Type B pancreatic cell (in vitro differentiated cells): ENCODE measurements at regions not wholly inside any gene's neighbourhood (a gene's known extent, or its start where the extent isn't known, plus 50 kb on each side); places are given as distances from the start of the nearest gene placed in this dataset.

Source experiments
- DNase-seq: peaks from one replicate; pipeline ENCODE4 v3.0.0; 2021; ENCODE audit warnings: mixed read lengths; ENCODE audit not compliant: unreplicated experiment; ENCODE audit errors: extremely low spot score
- H3K27ac Mint-ChIP-seq: 2 replicates; pipeline ENCODE4 v1.8.0; 2021; ENCODE audit warnings: mild to moderate bottlenecking, mixed read lengths
- H3K27me3 Mint-ChIP-seq: 2 replicates; pipeline ENCODE4 v1.8.0; 2021; ENCODE audit warnings: mixed read lengths
- H3K36me3 Mint-ChIP-seq: 2 replicates; pipeline ENCODE4 v1.8.0; 2021; ENCODE audit warnings: mixed read lengths
- H3K4me1 Mint-ChIP-seq: one replicate; pipeline ENCODE4 v1.8.0; 2021; ENCODE audit warnings: mixed read lengths; ENCODE audit not compliant: unreplicated experiment
- H3K4me3 Mint-ChIP-seq: 2 replicates; pipeline ENCODE4 v1.8.0; 2021; ENCODE audit warnings: mild to moderate bottlenecking, mixed read lengths
- H3K9me3 Mint-ChIP-seq: 2 replicates; pipeline ENCODE4 v1.8.0; 2021; ENCODE audit warnings: mixed read lengths
- CTCF ChIP-seq: fragments of 200-600 bp; sonication (generic); conservative IDR thresholded peaks from 2 replicates; pipeline ENCODE4 v1.5.0; 2021; ENCODE audit warnings: antibody characterized with exemption, mild to moderate bottlenecking

GRCh38 chr15:25186411-25186810 lies 231.6 kb downstream of the SNRPN start:
- Mint-ChIP-seq H3K9me3 (no peaks in the 10 kb centered on the region), H3K36me3 (no peaks in the 10 kb centered on the region)

GRCh38 chr15:25186906-25187645 lies 232.3 kb downstream of the SNRPN start:
- H3K9me3 Mint-ChIP-seq, result no peaks in the 10 kb centered on the region
- no peaks in the 10 kb centered on the region for H3K4me1 Mint-ChIP-seq
- no peaks in the 10 kb centered on the region for H3K36me3 Mint-ChIP-seq
- no peaks in the 10 kb centered on the region for H3K27me3 Mint-ChIP-seq
- DNase-seq, result no peak
- TF ChIP-seq CTCF, result no peak
- H3K4me3 Mint-ChIP-seq, result no peak overlapping the region
- H3K27ac Mint-ChIP-seq, result no peak overlapping the region

More at GRCh38 chr15:25186411-25186810, 231.6 kb downstream of the SNRPN start:
- no peak for DNase-seq
- no peaks in the 10 kb centered on the region for H3K4me1 Mint-ChIP-seq
- no peak for TF ChIP-seq CTCF
- no peaks in the 10 kb centered on the region for H3K27me3 Mint-ChIP-seq
- H3K27ac Mint-ChIP-seq, result no peak overlapping the region
- no peak overlapping the region for H3K4me3 Mint-ChIP-seq

- Mint-ChIP-seq H3K4me1 (no peaks in the 10 kb centered on the region), H3K36me3 (no peaks in the 10 kb centered on the region), H3K27ac (no peak overlapping the region), H3K4me3 (no peak overlapping the region), H3K27me3 (no peaks in the 10 kb centered on the region), H3K9me3 (no peaks in the 10 kb centered on the region)
- DNase-seq, result no peak
- TF ChIP-seq CTCF, result no peak
Observed at GRCh38 chr15:25188051-25188450, 233.3 kb downstream of the SNRPN start.

- no peak for TF ChIP-seq CTCF
- Mint-ChIP-seq H3K4me3 (no peak overlapping the region), H3K9me3 (no peaks in the 10 kb centered on the region), H3K27ac (no peak overlapping the region), H3K4me1 (no peaks in the 10 kb centered on the region), H3K36me3 (no peaks in the 10 kb centered on the region), H3K27me3 (no peaks in the 10 kb centered on the region)
- DNase-seq, result no peak
Observed at GRCh38 chr15:25188551-25189101, 233.8 kb downstream of the SNRPN start.

- Mint-ChIP-seq H3K27me3 (no peaks in the 10 kb centered on the region), H3K9me3 (no peaks in the 10 kb centered on the region), H3K4me1 (no peaks in the 10 kb centered on the region), H3K4me3 (no peak overlapping the region), H3K36me3 (no peaks in the 10 kb centered on the region), H3K27ac (no peak overlapping the region)
- TF ChIP-seq CTCF, result no peak
- DNase-seq, result no peak
Observed at GRCh38 chr15:25189551-25189950, 234.8 kb downstream of the SNRPN start.
